ENCODE measurements at regions not wholly inside any gene's neighbourhood (a gene's known extent, or its start where the extent isn't known, plus 50 kb on each side); places are given as distances from the start of the nearest gene placed in this dataset.

- no peak for DNase-seq (ENCODE audit: low spot score)
- Histone ChIP-seq H3K4me3 (ENCODE audit: low read depth in 1 of 3, low read length in 3 of 3) (no peak overlapping the region), H3K27me3 (ENCODE audit: control insufficient read depth in 4 of 4, insufficient read depth in 4 of 4, low read length in 3 of 4) (no peaks in the 10 kb centered on the region), H3K27ac (ENCODE audit: low read depth in 1 of 2, low read length in 2 of 2) (no peak overlapping the region), H3K9me3 (ENCODE audit: control insufficient read depth in 4 of 4, low read length in 3 of 4) (no peaks in the 10 kb centered on the region), H3K9ac (ENCODE audit: low read depth in 1 of 2, low read length in 2 of 2) (no peak overlapping the region), H3K4me1 (ENCODE audit: control insufficient read depth in 4 of 4, insufficient read depth in 4 of 4, low read length in 3 of 4) (no peaks in the 10 kb centered on the region), H3K36me3 (ENCODE audit: control insufficient read depth in 4 of 4, insufficient read depth in 3 of 4, low read depth in 1 of 4, low read length in 3 of 4) (no peaks in the 10 kb centered on the region)
- TF ChIP-seq RXRA (IDR thresholded peaks at IDR 0.05) (no peak), FOXA2 (IDR thresholded peaks at IDR 0.05) (no peak), NR2F2 (IDR thresholded peaks at IDR 0.05) (no peak), HNF4A (conservative IDR thresholded peaks at IDR 0.05) (no peak), GABPA (IDR thresholded peaks at IDR 0.05 in 1 of 2, conservative IDR thresholded peaks at IDR 0.05 in 1 of 2) (no peak), YY1 (IDR thresholded peaks at IDR 0.05) (no peak)
- TF ChIP-seq, protein P1, sequence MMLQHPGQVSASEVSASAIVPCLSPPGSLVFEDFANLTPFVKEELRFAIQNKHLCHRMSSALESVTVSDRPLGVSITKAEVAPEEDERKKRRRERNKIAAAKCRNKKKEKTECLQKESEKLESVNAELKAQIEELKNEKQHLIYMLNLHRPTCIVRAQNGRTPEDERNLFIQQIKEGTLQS (IDR thresholded peaks at IDR 0.05) = no peak
- TF ChIP-seq, protein P2, sequence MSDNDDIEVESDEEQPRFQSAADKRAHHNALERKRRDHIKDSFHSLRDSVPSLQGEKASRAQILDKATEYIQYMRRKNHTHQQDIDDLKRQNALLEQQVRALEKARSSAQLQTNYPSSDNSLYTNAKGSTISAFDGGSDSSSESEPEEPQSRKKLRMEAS (IDR thresholded peaks at IDR 0.05) = no peak
- WGBS = 84% methylated on average over 5 of the region's 5 CpGs
Measured at GRCh38 chr5:98130261-98131035, 643.0 kb upstream of the RGMB start.

GRCh38 chr5:98144116-98144515 is 629.3 kb upstream of the RGMB start:
- TF ChIP-seq GABPA (IDR thresholded peaks at IDR 0.05 in 1 of 2, conservative IDR thresholded peaks at IDR 0.05 in 1 of 2) = no peak
- no peak for TF ChIP-seq HNF4A (conservative IDR thresholded peaks at IDR 0.05)
- TF ChIP-seq, protein P3, sequence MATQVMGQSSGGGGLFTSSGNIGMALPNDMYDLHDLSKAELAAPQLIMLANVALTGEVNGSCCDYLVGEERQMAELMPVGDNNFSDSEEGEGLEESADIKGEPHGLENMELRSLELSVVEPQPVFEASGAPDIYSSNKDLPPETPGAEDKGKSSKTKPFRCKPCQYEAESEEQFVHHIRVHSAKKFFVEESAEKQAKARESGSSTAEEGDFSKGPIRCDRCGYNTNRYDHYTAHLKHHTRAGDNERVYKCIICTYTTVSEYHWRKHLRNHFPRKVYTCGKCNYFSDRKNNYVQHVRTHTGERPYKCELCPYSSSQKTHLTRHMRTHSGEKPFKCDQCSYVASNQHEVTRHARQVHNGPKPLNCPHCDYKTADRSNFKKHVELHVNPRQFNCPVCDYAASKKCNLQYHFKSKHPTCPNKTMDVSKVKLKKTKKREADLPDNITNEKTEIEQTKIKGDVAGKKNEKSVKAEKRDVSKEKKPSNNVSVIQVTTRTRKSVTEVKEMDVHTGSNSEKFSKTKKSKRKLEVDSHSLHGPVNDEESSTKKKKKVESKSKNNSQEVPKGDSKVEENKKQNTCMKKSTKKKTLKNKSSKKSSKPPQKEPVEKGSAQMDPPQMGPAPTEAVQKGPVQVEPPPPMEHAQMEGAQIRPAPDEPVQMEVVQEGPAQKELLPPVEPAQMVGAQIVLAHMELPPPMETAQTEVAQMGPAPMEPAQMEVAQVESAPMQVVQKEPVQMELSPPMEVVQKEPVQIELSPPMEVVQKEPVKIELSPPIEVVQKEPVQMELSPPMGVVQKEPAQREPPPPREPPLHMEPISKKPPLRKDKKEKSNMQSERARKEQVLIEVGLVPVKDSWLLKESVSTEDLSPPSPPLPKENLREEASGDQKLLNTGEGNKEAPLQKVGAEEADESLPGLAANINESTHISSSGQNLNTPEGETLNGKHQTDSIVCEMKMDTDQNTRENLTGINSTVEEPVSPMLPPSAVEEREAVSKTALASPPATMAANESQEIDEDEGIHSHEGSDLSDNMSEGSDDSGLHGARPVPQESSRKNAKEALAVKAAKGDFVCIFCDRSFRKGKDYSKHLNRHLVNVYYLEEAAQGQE (IDR thresholded peaks at IDR 0.05) = no peak
- no peak for TF ChIP-seq NR2F2 (IDR thresholded peaks at IDR 0.05)
- no peak for TF ChIP-seq TAF1 (conservative IDR thresholded peaks at IDR 0.05)
- TF ChIP-seq, protein P4, sequence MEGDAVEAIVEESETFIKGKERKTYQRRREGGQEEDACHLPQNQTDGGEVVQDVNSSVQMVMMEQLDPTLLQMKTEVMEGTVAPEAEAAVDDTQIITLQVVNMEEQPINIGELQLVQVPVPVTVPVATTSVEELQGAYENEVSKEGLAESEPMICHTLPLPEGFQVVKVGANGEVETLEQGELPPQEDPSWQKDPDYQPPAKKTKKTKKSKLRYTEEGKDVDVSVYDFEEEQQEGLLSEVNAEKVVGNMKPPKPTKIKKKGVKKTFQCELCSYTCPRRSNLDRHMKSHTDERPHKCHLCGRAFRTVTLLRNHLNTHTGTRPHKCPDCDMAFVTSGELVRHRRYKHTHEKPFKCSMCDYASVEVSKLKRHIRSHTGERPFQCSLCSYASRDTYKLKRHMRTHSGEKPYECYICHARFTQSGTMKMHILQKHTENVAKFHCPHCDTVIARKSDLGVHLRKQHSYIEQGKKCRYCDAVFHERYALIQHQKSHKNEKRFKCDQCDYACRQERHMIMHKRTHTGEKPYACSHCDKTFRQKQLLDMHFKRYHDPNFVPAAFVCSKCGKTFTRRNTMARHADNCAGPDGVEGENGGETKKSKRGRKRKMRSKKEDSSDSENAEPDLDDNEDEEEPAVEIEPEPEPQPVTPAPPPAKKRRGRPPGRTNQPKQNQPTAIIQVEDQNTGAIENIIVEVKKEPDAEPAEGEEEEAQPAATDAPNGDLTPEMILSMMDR (IDR thresholded peaks at IDR 0.05; ENCODE audit: low read depth, low read length, missing input control) = no peak
- TF ChIP-seq ZBTB33 (IDR thresholded peaks at IDR 0.05) = no peak
- TF ChIP-seq FOXA2 (IDR thresholded peaks at IDR 0.05) = no peak
- TF ChIP-seq RAD21 (IDR thresholded peaks at IDR 0.05) = no peak
- TF ChIP-seq HNF4G (IDR thresholded peaks at IDR 0.05) = no peak
- TF ChIP-seq SP1 (IDR thresholded peaks at IDR 0.05) = no peak
- TF ChIP-seq JUND (IDR thresholded peaks at IDR 0.05) = no peak
- no peak for TF ChIP-seq FOXA1 (IDR thresholded peaks at IDR 0.05)
- Histone ChIP-seq H3K4me3 (ENCODE audit: low read depth in 1 of 3, low read length in 3 of 3) (no peak overlapping the region), H3K9ac (ENCODE audit: low read depth in 1 of 2, low read length in 2 of 2) (no peak overlapping the region), H3K9me3 (ENCODE audit: control insufficient read depth in 4 of 4, low read length in 3 of 4) (no peaks in the 10 kb centered on the region), H3K4me1 (ENCODE audit: control insufficient read depth in 4 of 4, insufficient read depth in 4 of 4, low read length in 3 of 4) (no peaks in the 10 kb centered on the region), H3K27me3 (ENCODE audit: control insufficient read depth in 4 of 4, insufficient read depth in 4 of 4, low read length in 3 of 4) (no peaks in the 10 kb centered on the region), H3K27ac (ENCODE audit: low read depth in 1 of 2, low read length in 2 of 2) (no peak overlapping the region), H3K36me3 (ENCODE audit: control insufficient read depth in 4 of 4, insufficient read depth in 3 of 4, low read depth in 1 of 4, low read length in 3 of 4) (no peaks in the 10 kb centered on the region)
- 63% methylated on average over 1 of the region's 1 CpG for WGBS
- DNase-seq (ENCODE audit: low spot score) = no peak

Data from liver (tissue), 8 donors.